ENCODE measurements at regions not wholly inside any gene's neighbourhood (a gene's known extent, or its start where the extent isn't known, plus 50 kb on each side); places are given as distances from the start of the nearest gene placed in this dataset.
"Not testable (repeated sequence)": the region's sequence is repeated elsewhere in the genome, so short reads cannot be mapped to it uniquely, and the experiment has no call there.

- intact Hi-C loops (cut with micrococcal nuclease) = no loop called here
- TF ChIP-seq CTCF (IDR thresholded peaks at IDR 0.05; ENCODE audit: unreplicated experiment) = no peak
- CTCF ChIA-PET = interaction anchor here (0.7 kb wide), 1 partner anchor 86 kb away, joined by 3 read pairs; no protein-coding TSS in a partner anchor
- H3K4me1 Mint-ChIP-seq (ENCODE audit: insufficient read depth, unreplicated experiment) = no peaks in the 10 kb centered on the region
- BruUV-seq (replicated peaks) = no TSS peak
- no peaks in the 10 kb centered on the region for H3K27me3 Mint-ChIP-seq (ENCODE audit: insufficient read depth, unreplicated experiment)
- no peaks in the 10 kb centered on the region for H3K36me3 Mint-ChIP-seq (ENCODE audit: insufficient read depth, unreplicated experiment)
- DNase-seq (ENCODE audit: unreplicated experiment) = no peak
- no peaks in the 10 kb centered on the region for H3K9me3 Mint-ChIP-seq (ENCODE audit: unreplicated experiment)
- POLR2A ChIA-PET = no interaction called here
- no peak overlapping the region for H3K4me3 Mint-ChIP-seq (ENCODE audit: unreplicated experiment)
- H3K27ac Mint-ChIP-seq (ENCODE audit: low read depth, unreplicated experiment) = no peak overlapping the region
These were observed 291.8 kb upstream of the RGPD4 start for GRCh38 chr2:107534926-107535325.

- H3K27ac Mint-ChIP-seq (ENCODE audit: low read depth, unreplicated experiment); H3K4me1 Mint-ChIP-seq (ENCODE audit: insufficient read depth, unreplicated experiment); H3K4me3 Mint-ChIP-seq (ENCODE audit: unreplicated experiment); H3K9me3 Mint-ChIP-seq (ENCODE audit: unreplicated experiment); H3K36me3 Mint-ChIP-seq (ENCODE audit: insufficient read depth, unreplicated experiment); intact Hi-C loops (cut with micrococcal nuclease); BruUV-seq (replicated peaks); POLR2A ChIA-PET; H3K27me3 Mint-ChIP-seq (ENCODE audit: insufficient read depth, unreplicated experiment); DNase-seq (ENCODE audit: unreplicated experiment): not testable (repeated sequence)
- CTCF ChIA-PET = interaction anchor here (0.9 kb wide), 1 partner anchor 9 kb away, joined by 3 read pairs; no protein-coding TSS in a partner anchor
These were observed 290.6 kb upstream of the RGPD4 start for GRCh38 chr2:107535905-107536689.

GRCh38 chr2:107542314-107542740 is 284.4 kb upstream of the RGPD4 start:
- TF ChIP-seq CTCF (IDR thresholded peaks at IDR 0.05; ENCODE audit: unreplicated experiment) = no peak
- BruUV-seq (replicated peaks) = no TSS peak
- no peak overlapping the region for H3K4me3 Mint-ChIP-seq (ENCODE audit: unreplicated experiment)
- ChIA-PET POLR2A (no interaction called here), CTCF (no interaction called here)
- H3K4me1 Mint-ChIP-seq (ENCODE audit: insufficient read depth, unreplicated experiment) = peaks cover 7% of the 10 kb centered on the region
- H3K27ac Mint-ChIP-seq (ENCODE audit: low read depth, unreplicated experiment) = no peak overlapping the region
- intact Hi-C loops (cut with micrococcal nuclease) = no loop called here
- no peaks in the 10 kb centered on the region for H3K36me3 Mint-ChIP-seq (ENCODE audit: insufficient read depth, unreplicated experiment)
- DNase-seq (ENCODE audit: unreplicated experiment) = no peak
- no peaks in the 10 kb centered on the region for H3K27me3 Mint-ChIP-seq (ENCODE audit: insufficient read depth, unreplicated experiment)
- no peaks in the 10 kb centered on the region for H3K9me3 Mint-ChIP-seq (ENCODE audit: unreplicated experiment)

GRCh38 chr2:107543793-107544192 is 282.9 kb upstream of the RGPD4 start:
- no peak for TF ChIP-seq CTCF (IDR thresholded peaks at IDR 0.05; ENCODE audit: unreplicated experiment)
- Mint-ChIP-seq H3K4me1 (ENCODE audit: insufficient read depth, unreplicated experiment) (peaks cover 7% of the 10 kb centered on the region), H3K27me3 (ENCODE audit: insufficient read depth, unreplicated experiment) (no peaks in the 10 kb centered on the region), H3K9me3 (ENCODE audit: unreplicated experiment) (no peaks in the 10 kb centered on the region), H3K36me3 (ENCODE audit: insufficient read depth, unreplicated experiment) (no peaks in the 10 kb centered on the region), H3K27ac (ENCODE audit: low read depth, unreplicated experiment) (no peak overlapping the region), H3K4me3 (ENCODE audit: unreplicated experiment) (no peak overlapping the region)
- POLR2A ChIA-PET = no interaction called here
- no TSS peak for BruUV-seq (replicated peaks)
- CTCF ChIA-PET = no interaction called here
- no peak for DNase-seq (ENCODE audit: unreplicated experiment)
- intact Hi-C loops (cut with micrococcal nuclease) = no loop called here

Data from MCF 10A (cell line).